Thoracic aorta (tissue), 2 donors: ENCODE measurements at regions not wholly inside any gene's neighbourhood (a gene's known extent, or its start where the extent isn't known, plus 50 kb on each side); places are given as distances from the start of the nearest gene placed in this dataset.

Experiments
- ATAC-seq: fragments of 150-250 bp; one replicate; pipeline ENCODE4 v1.8.0; 2017; ENCODE audit warnings: low read depth; ENCODE audit not compliant: insufficient number of reproducible peaks, low FRiP score
- DNase-seq: peaks from one replicate; pipeline ENCODE4 v3.0.0-alpha.2; 2020; ENCODE audit warnings: low spot score
- H3K27ac ChIP-seq, 2 donors: fragments of 200-600 bp; sonication (generic); 1 replicate in 1 of 2; 2 replicates in 1 of 2; pipeline ENCODE4 v1.5.1; 2016; ENCODE audit warnings: mild to moderate bottlenecking in 2 of 2, moderate library complexity in 2 of 2
- H3K27me3 ChIP-seq: fragments of 200-600 bp; sonication (generic); replicated peaks from 2 replicates; pipeline ENCODE4 v1.6.0; 2016; ENCODE audit warnings: mild to moderate bottlenecking; ENCODE audit not compliant: insufficient read depth
- H3K36me3 ChIP-seq: fragments of 200-600 bp; sonication (generic); one replicate; pipeline ENCODE4 v1.5.1; 2016
- H3K4me1 ChIP-seq, 2 donors: fragments of 200-600 bp; sonication (generic); 1 replicate in 1 of 2; 2 replicates in 1 of 2; pipeline versions ENCODE4 v1.5.1 to v1.6.0; 2016; ENCODE audit warnings: low read depth in 2 of 2, mild to moderate bottlenecking in 1 of 2; ENCODE audit not compliant: control insufficient read depth in 1 of 2
- H3K4me3 ChIP-seq: fragments of 200-600 bp; sonication (generic); 2 replicates; pipeline ENCODE4 v1.5.1; 2016; ENCODE audit warnings: mild to moderate bottlenecking
- H3K9me3 ChIP-seq: fragments of 200-600 bp; sonication (generic); 2 replicates; pipeline ENCODE4 v1.5.1; 2016
- TF ChIP-seq, protein P1 (sequence below): fragments of 200-600 bp; sonication (generic); IDR thresholded peaks from one replicate; pipeline ENCODE4 v1.5.1; 2019; ENCODE audit warnings: antibody characterized with exemption

DNA sequence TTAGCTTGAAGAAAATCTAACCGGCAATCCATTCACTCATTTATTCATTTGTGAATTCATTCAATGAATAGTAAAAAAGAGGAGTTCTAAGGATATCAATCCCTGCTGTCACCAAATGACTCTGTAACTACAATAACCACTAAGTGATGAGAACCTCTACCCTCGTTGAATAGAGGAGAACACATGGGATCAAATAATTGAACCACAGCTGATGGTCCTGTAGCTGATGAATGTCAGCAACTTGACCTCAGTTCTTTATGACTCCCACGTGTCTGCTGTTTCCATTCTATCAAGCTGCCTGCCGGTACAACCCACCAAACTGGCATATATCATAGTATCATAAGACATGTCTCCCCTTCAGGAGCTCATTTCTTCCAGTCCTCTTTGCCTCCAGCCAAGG lies 150.3 kb downstream of the PTGER3 start:
- Histone ChIP-seq H3K4me3 (no peak overlapping the region), H3K27me3 (no peaks in the 10 kb centered on the region), H3K36me3 (no peaks in the 10 kb centered on the region), H3K9me3 (no peaks in the 10 kb centered on the region), H3K4me1 (peaks cover 3 to 7% of the 10 kb centered on the region in 2 donors), H3K27ac (no peak overlapping the region)
- TF ChIP-seq, protein P1, sequence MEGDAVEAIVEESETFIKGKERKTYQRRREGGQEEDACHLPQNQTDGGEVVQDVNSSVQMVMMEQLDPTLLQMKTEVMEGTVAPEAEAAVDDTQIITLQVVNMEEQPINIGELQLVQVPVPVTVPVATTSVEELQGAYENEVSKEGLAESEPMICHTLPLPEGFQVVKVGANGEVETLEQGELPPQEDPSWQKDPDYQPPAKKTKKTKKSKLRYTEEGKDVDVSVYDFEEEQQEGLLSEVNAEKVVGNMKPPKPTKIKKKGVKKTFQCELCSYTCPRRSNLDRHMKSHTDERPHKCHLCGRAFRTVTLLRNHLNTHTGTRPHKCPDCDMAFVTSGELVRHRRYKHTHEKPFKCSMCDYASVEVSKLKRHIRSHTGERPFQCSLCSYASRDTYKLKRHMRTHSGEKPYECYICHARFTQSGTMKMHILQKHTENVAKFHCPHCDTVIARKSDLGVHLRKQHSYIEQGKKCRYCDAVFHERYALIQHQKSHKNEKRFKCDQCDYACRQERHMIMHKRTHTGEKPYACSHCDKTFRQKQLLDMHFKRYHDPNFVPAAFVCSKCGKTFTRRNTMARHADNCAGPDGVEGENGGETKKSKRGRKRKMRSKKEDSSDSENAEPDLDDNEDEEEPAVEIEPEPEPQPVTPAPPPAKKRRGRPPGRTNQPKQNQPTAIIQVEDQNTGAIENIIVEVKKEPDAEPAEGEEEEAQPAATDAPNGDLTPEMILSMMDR = no peak
- ATAC-seq = no peak
- no peak for DNase-seq

- ATAC-seq (no peak), DNase-seq (no peak)
- Histone ChIP-seq H3K27me3 (no peaks in the 10 kb centered on the region), H3K36me3 (no peaks in the 10 kb centered on the region), H3K27ac (no peak overlapping the region), H3K9me3 (no peaks in the 10 kb centered on the region), H3K4me1 (peaks cover 3% of the 10 kb centered on the region in 2 donors), H3K4me3 (no peak overlapping the region)
- TF ChIP-seq, protein P1 = no peak
Observed at GRCh38 chr1:70899735-70900134, 147.9 kb downstream of the PTGER3 start.

DNA sequence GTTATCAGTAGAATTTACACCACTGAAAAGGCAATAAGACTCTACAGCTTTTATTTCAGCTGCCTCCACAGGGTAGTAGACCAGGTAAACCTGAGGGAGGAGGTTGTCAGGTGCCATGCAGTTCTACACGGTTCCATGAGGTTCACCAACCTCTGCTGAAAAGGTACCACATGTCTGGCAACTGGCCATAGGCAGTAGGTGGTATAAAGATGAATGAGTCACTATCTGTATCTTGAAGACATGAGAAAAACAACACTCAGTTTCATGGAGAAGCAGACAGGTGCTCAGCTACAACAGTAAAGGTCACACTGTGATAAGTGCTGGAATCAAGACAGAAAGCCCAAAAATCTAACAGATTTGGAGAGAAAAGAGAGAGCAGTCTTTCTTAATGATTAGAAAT lies 145.4 kb downstream of the PTGER3 start:
- H3K4me1 ChIP-seq = no peaks in the 10 kb centered on the region
- ATAC-seq (no peak), DNase-seq (no peak)
- H3K9me3 ChIP-seq = no peaks in the 10 kb centered on the region
- H3K36me3 ChIP-seq = no peaks in the 10 kb centered on the region
- H3K4me3 ChIP-seq = no peak overlapping the region
- no peaks in the 10 kb centered on the region for H3K27me3 ChIP-seq
- no peak overlapping the region for H3K27ac ChIP-seq
- TF ChIP-seq, protein P1 = no peak

- H3K27ac ChIP-seq = no peak overlapping the region
- H3K36me3 ChIP-seq = no peaks in the 10 kb centered on the region
- no peak for ATAC-seq
- DNase-seq = no peak
- TF ChIP-seq, protein P1 = no peak
- no peak overlapping the region for H3K4me3 ChIP-seq
- H3K4me1 ChIP-seq = no peaks in the 10 kb centered on the region
- H3K9me3 ChIP-seq = no peaks in the 10 kb centered on the region
- H3K27me3 ChIP-seq = no peaks in the 10 kb centered on the region
Observed at GRCh38 chr1:70906800-70907199, 140.8 kb downstream of the PTGER3 start.

DNA sequence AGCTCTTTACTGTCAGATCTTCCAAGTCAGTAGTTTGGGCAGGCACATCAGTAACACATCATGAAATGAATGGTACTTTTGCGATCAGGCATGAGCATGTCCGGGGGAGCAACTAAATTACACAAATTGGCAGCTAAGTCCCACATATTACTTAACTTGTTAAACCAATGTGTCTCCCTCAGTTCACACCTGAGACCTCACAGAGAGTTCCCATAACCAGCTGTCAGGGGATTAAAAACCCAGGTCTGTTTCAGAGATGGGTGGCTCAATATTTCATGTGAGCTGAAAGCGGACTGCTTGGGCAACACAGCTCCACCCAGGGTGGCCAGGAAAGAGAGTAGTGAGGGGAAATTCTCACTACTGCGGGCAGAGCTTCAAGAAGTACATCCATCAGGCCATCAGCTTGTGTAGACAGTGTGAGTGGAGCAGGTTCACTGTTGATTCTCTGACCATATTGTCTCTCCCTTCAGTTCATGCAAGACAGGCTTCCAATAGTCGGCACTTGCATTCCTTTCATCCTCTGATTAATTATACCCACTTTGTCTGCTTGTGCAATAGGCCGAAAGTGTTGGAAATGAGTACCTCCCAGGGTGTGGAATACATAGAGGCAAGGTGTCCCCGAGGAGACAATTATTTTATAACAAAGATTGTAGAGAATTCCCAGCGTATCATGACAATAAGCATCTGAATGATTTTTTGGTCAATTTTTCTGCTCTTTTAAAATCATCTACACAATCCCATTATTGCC lies 139.9 kb downstream of the PTGER3 start:
- Histone ChIP-seq H3K36me3 (no peaks in the 10 kb centered on the region), H3K27me3 (no peaks in the 10 kb centered on the region), H3K4me3 (no peak overlapping the region), H3K27ac (no peak overlapping the region), H3K9me3 (no peaks in the 10 kb centered on the region), H3K4me1 (no peaks in the 10 kb centered on the region)
- ATAC-seq (no peak), DNase-seq (no peak)
- TF ChIP-seq, protein P1 = no peak
